Adrenal gland (tissue), 5 donors: ENCODE measurements at regions not wholly inside any gene's neighbourhood (a gene's known extent, or its start where the extent isn't known, plus 50 kb on each side); places are given as distances from the start of the nearest gene placed in this dataset.

Source experiments
- POLR2A ChIP-seq, 2 donors: fragments of 450-650 bp; IDR thresholded peaks; one replicate each; pipeline ENCODE4 v1.6.1; 2017; ENCODE audit warnings: antibody characterized with exemption in 2 of 2, mild to moderate bottlenecking in 2 of 2, moderate library complexity in 1 of 2
- TF ChIP-seq, protein P1 (sequence below), 6 experiments: fragments of 450-650 bp in 4 of 6; fragments of 200-600 bp in 2 of 6; sonication (generic) in 1 of 6; IDR thresholded peaks; 1 replicate in 5 of 6; 2 replicates in 1 of 6; pipeline versions ENCODE4 v1.5.1 to v1.8.0; 2016 to 2021; ENCODE audit warnings: antibody characterized with exemption in 6 of 6, mild to moderate bottlenecking in 2 of 6, moderate library complexity in 1 of 6
- donor health status: DM: no; HTN: no; CAD: no.

DNA sequence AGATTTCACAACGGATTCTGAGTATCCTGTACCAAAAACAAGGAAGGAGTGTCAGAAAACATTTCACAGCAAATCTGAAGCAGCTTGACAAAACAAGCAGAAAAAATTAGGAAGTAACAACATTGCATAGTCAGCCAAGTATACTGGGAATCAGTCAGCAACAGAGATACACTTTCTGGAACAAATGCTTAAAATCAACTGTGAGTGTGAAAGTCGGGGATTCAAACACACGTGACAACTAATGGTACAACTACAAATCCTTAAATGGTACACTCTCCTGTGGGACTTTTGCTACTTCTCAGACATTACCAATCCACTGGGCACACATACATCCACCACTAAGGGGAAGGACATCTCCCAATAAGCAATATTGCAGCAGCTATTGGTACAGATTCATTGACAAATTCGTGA is 296.6 kb upstream of the MME start:
- TF ChIP-seq, protein P1, sequence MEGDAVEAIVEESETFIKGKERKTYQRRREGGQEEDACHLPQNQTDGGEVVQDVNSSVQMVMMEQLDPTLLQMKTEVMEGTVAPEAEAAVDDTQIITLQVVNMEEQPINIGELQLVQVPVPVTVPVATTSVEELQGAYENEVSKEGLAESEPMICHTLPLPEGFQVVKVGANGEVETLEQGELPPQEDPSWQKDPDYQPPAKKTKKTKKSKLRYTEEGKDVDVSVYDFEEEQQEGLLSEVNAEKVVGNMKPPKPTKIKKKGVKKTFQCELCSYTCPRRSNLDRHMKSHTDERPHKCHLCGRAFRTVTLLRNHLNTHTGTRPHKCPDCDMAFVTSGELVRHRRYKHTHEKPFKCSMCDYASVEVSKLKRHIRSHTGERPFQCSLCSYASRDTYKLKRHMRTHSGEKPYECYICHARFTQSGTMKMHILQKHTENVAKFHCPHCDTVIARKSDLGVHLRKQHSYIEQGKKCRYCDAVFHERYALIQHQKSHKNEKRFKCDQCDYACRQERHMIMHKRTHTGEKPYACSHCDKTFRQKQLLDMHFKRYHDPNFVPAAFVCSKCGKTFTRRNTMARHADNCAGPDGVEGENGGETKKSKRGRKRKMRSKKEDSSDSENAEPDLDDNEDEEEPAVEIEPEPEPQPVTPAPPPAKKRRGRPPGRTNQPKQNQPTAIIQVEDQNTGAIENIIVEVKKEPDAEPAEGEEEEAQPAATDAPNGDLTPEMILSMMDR (IDR thresholded peaks at IDR 0.05) = no peak
- TF ChIP-seq POLR2A (IDR thresholded peaks at IDR 0.05) = no peak
